SK-N-SH (cell line): ENCODE measurements at regions not wholly inside any gene's neighbourhood (a gene's known extent, or its start where the extent isn't known, plus 50 kb on each side); places are given as distances from the start of the nearest gene placed in this dataset.

Experiments used
- CTCF ChIA-PET: fragments of 300-600, 350-600 bp; formaldehyde crosslinking; extraction: SDS; loops from one replicate; lab custom pipeline; 2021; lab: Yijun Ruan, JAX
- POLR2A ChIA-PET: fragments of 350-600 bp; sonication (Branson Sonifier 250); formaldehyde crosslinking; extraction: SDS; loops from one replicate; lab custom pipeline; 2020; ENCODE audit warnings: antibody characterized with exemption, inconsistent platforms; lab: Yijun Ruan, JAX
- DNase-seq: peaks from one replicate; pipeline ENCODE4 v3.0.0; 2012
- H2AFZ ChIP-seq: fragments of 200-600 bp; sonication (generic); 2 replicates; pipeline ENCODE4 v1.8.1; 2016; ENCODE audit warnings: antibody characterized with exemption, mild to moderate bottlenecking, low read depth
- H3F3A ChIP-seq: fragments of 200-600 bp; sonication (generic); replicated peaks from 2 replicates; pipeline ENCODE3; 2016; ENCODE audit warnings: antibody characterized with exemption, mild to moderate bottlenecking; ENCODE audit not compliant: insufficient read depth
- H3K27ac ChIP-seq, 2 experiments: fragments of 200-500 bp in 1 of 2; fragments of 200-600 bp in 1 of 2; sonication (Bioruptor generic) in 1 of 2; sonication (generic), shearing (Covaris generic) in 1 of 2; 2 replicates each; pipeline versions ENCODE4 v1.5.1 to v1.6.1; 2014 to 2016; ENCODE audit warnings: low read depth in 2 of 2, inconsistent platforms in 1 of 2, low read length in 1 of 2, mild to moderate bottlenecking in 1 of 2, mixed read lengths in 1 of 2
- H3K27me3 ChIP-seq: fragments of 200-600 bp; sonication (generic), shearing (Covaris generic); 2 replicates; pipeline ENCODE4 v1.6.1; 2016; ENCODE audit warnings: mixed run types; ENCODE audit not compliant: insufficient read depth
- H3K36me3 ChIP-seq, 2 experiments: fragments of 200-500 bp in 1 of 2; fragments of 200-600 bp in 1 of 2; sonication (Bioruptor generic) in 1 of 2; sonication (generic) in 1 of 2; replicated peaks in 1 of 2; 2 replicates each; pipeline versions ENCODE3 to v1.5.1; 2014 to 2016; ENCODE audit warnings: low read length in 1 of 2, mild to moderate bottlenecking in 1 of 2; ENCODE audit not compliant: insufficient read depth in 2 of 2, control insufficient read depth in 1 of 2
- H3K4me1 ChIP-seq, 2 experiments: fragments of 200-500 bp in 1 of 2; fragments of 200-600 bp in 1 of 2; sonication (Bioruptor generic) in 1 of 2; sonication (generic), shearing (Covaris generic) in 1 of 2; 2 replicates each; pipeline versions ENCODE4 v1.5.1 to v1.6.1; 2014 to 2016; ENCODE audit warnings: low read depth in 1 of 2, low read length in 1 of 2, mixed run types in 1 of 2; ENCODE audit not compliant: insufficient read depth in 2 of 2, control insufficient read depth in 1 of 2
- H3K4me2 ChIP-seq: fragments of 200-600 bp; sonication (generic), shearing (Covaris generic); 2 replicates; pipeline ENCODE4 v1.6.1; 2017; ENCODE audit warnings: mixed run types
- H3K4me3 ChIP-seq, 2 experiments: fragments of 200-500 bp in 1 of 2; fragments of 200-600 bp in 1 of 2; sonication (Bioruptor generic) in 1 of 2; sonication (generic), shearing (Covaris generic) in 1 of 2; 2 replicates each; pipeline versions ENCODE4 v1.5.1 to v1.8.1; 2014 to 2016; ENCODE audit warnings: low read depth in 2 of 2, inconsistent platforms in 1 of 2, low read length in 1 of 2, mild to moderate bottlenecking in 1 of 2, mixed read lengths in 1 of 2, moderate library complexity in 1 of 2
- H3K79me2 ChIP-seq: fragments of 200-600 bp; sonication (generic); 2 replicates; pipeline ENCODE4 v1.8.1; 2017; ENCODE audit warnings: mild to moderate bottlenecking; ENCODE audit not compliant: insufficient read depth
- H3K9ac ChIP-seq: fragments of 200-600 bp; sonication (generic); 2 replicates; pipeline ENCODE4 v1.6.1; 2017; ENCODE audit warnings: mixed run types
- H3K9me2 ChIP-seq: fragments of 200-600 bp; sonication (generic); 2 replicates; pipeline ENCODE4 v1.6.1; 2017; ENCODE audit warnings: mixed run types
- H3K9me3 ChIP-seq: fragments of 200-600 bp; sonication (generic); 2 replicates; pipeline ENCODE4 v1.6.1; 2017; ENCODE audit warnings: mixed run types, mild to moderate bottlenecking, moderate library complexity
- H4K20me1 ChIP-seq: fragments of 200-600 bp; sonication (generic); 2 replicates; pipeline ENCODE4 v1.6.1; 2017; ENCODE audit warnings: mild to moderate bottlenecking, mixed run types; ENCODE audit not compliant: insufficient read depth
- CHD2 ChIP-seq: fragments of 150-350 bp; IDR thresholded peaks from 2 replicates; pipeline ENCODE4 v1.6.1; 2018; ENCODE audit warnings: low read length; ENCODE audit not compliant: partially characterized antibody
- EP300 ChIP-seq, 2 experiments: IDR thresholded peaks; 2 replicates each; pipeline versions ENCODE4 v1.4.0 to v1.6.1; 2012; ENCODE audit warnings: borderline replicate concordance in 1 of 2, low read depth in 1 of 2, low read length in 1 of 2
- MXI1 ChIP-seq: IDR thresholded peaks from 2 replicates; pipeline ENCODE4 v1.6.1; 2012; ENCODE audit warnings: mild to moderate bottlenecking, low read depth, low read length, improper control_type of control experiment
- NRF1 ChIP-seq: IDR thresholded peaks from 2 replicates; pipeline ENCODE4 v1.6.1; 2012; ENCODE audit warnings: low read depth, mild to moderate bottlenecking, low read length
- PBX3 ChIP-seq: IDR thresholded peaks from 2 replicates; pipeline ENCODE4; 2012
- POLR2AphosphoS5 ChIP-seq: IDR thresholded peaks from 2 replicates; pipeline ENCODE4 v1.6.1; 2012; ENCODE audit warnings: low read depth, low read length
- RCOR1 ChIP-seq: fragments of 150-350 bp; IDR thresholded peaks from 2 replicates; pipeline ENCODE4 v1.6.1; 2017; ENCODE audit warnings: antibody characterized with exemption, low read length
- RFX5 ChIP-seq: IDR thresholded peaks from 2 replicates; pipeline ENCODE4 v1.6.1; 2012; ENCODE audit warnings: mild to moderate bottlenecking, improper control_type of control experiment, low read length
- USF1 ChIP-seq: IDR thresholded peaks from 2 replicates; pipeline ENCODE4 v1.4.0; 2012; ENCODE audit warnings: low read depth, borderline replicate concordance
- USF2 ChIP-seq: fragments of 150-350 bp; IDR thresholded peaks from 2 replicates; pipeline ENCODE4 v1.6.1; 2017; ENCODE audit warnings: antibody characterized with exemption, low read length, low read depth, borderline replicate concordance
- ZBTB33 ChIP-seq: IDR thresholded peaks from 2 replicates; pipeline ENCODE4 v1.4.0; 2012; ENCODE audit warnings: low read depth, borderline replicate concordance
- WGBS: methylation state at CpG from one replicate; pipeline ENCODE4 v1.1.6; 2017; ENCODE audit warnings: low lambda C conversion rate; 5-methylcytosine and 5-hydroxymethylcytosine counted together

- Histone ChIP-seq H3K4me1 (no peaks in the 10 kb centered on the region; a peak in 2 of 4 replicates), H2AFZ (no peak overlapping the region), H3K79me2 (no peaks in the 10 kb centered on the region), H3K9ac (no peak overlapping the region), H3K36me3 (no peaks in the 10 kb centered on the region), H3K4me2 (no peak overlapping the region), H3K27ac (no peak overlapping the region), H4K20me1 (no peaks in the 10 kb centered on the region), H3K27me3 (no peaks in the 10 kb centered on the region), H3F3A (no peaks in the 10 kb centered on the region), H3K4me3 (no peak overlapping the region), H3K9me2 (no peaks in the 10 kb centered on the region), H3K9me3 (no peaks in the 10 kb centered on the region)
- WGBS: 81% methylated on average over 2 of the region's 2 CpGs
- ChIA-PET CTCF (interaction anchor here (1.1 to 1.8 kb wide), 2 partner anchors 231 to 518 kb away, joined by 3 to 5 read pairs; no protein-coding TSS in a partner anchor), POLR2A (no interaction called here)
- no peak for DNase-seq
- TF ChIP-seq POLR2AphosphoS5: no peak
- no peak for TF ChIP-seq RCOR1
- no peak for TF ChIP-seq RFX5
Measured at GRCh38 chr7:79529881-79530235, 76.4 kb upstream of the MAGI2 start.

GRCh38 chr7:79529214-79529880, 75.9 kb upstream of the MAGI2 start:
- H3K4me3 ChIP-seq: no peak overlapping the region
- CTCF ChIA-PET: interaction anchor here (1.1 to 1.8 kb wide), 2 partner anchors 231 to 518 kb away, joined by 3 to 5 read pairs; no protein-coding TSS in a partner anchor

More at GRCh38 chr7:79529214-79529880, 75.9 kb upstream of the MAGI2 start:
- no peaks in the 10 kb centered on the region for H3K79me2 ChIP-seq
- H3K9me3 ChIP-seq: no peaks in the 10 kb centered on the region
- no peaks in the 10 kb centered on the region for H3F3A ChIP-seq
- H2AFZ ChIP-seq: no peak overlapping the region
- WGBS: 98% methylated on average over 4 of the region's 4 CpGs
- no peaks in the 10 kb centered on the region; a peak in 2 of 4 replicates for H3K4me1 ChIP-seq
- TF ChIP-seq MXI1 (no peak), USF2 (no peak), CHD2 (no peak), PBX3 (no peak), ZBTB33 (no peak), USF1 (no peak), EP300 (IDR thresholded peaks at IDR 0.05; ENCODE audit: borderline replicate concordance in 1 of 2, low read depth in 1 of 2, low read length in 1 of 2) (no peak), NRF1 (no peak)
- TF ChIP-seq, all 33 proteins: peak for 0
- POLR2A ChIA-PET: no interaction called here
- no peak overlapping the region for H3K4me2 ChIP-seq
- DNase-seq: no peak
- no peak overlapping the region for H3K27ac ChIP-seq
- H3K9ac ChIP-seq: no peak overlapping the region
- H3K9me2 ChIP-seq: no peaks in the 10 kb centered on the region
- H4K20me1 ChIP-seq: no peaks in the 10 kb centered on the region
- no peaks in the 10 kb centered on the region for H3K27me3 ChIP-seq
- no peaks in the 10 kb centered on the region for H3K36me3 ChIP-seq
